ENCODE measurements at regions not wholly inside any gene's neighbourhood (a gene's known extent, or its start where the extent isn't known, plus 50 kb on each side); places are given as distances from the start of the nearest gene placed in this dataset.

DNA sequence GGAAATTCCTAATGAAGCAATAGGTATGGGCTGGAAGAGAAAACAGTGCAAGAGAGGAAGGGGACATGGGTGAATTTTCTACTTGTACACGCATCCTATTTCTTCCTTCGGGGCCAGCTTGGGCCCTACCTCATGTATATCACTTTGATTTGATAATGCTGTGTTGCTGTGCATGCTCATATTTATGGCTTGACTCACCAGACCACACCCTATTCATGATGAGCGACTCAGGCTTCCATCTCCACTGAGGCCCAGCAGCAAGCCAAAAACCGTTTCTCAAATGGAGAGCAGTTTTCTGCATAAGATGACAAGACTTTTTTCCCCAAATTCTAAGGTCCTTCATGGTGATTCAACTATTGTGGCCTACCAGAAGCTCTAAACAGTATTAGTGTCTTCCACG is 2039.1 kb upstream of the CDH9 start:
- DNase-seq (ENCODE audit: low read depth), result peak; percentile 31
- no peak overlapping the region for H3K4me3 ChIP-seq (ENCODE audit: low read length)
- TF ChIP-seq, protein P1, sequence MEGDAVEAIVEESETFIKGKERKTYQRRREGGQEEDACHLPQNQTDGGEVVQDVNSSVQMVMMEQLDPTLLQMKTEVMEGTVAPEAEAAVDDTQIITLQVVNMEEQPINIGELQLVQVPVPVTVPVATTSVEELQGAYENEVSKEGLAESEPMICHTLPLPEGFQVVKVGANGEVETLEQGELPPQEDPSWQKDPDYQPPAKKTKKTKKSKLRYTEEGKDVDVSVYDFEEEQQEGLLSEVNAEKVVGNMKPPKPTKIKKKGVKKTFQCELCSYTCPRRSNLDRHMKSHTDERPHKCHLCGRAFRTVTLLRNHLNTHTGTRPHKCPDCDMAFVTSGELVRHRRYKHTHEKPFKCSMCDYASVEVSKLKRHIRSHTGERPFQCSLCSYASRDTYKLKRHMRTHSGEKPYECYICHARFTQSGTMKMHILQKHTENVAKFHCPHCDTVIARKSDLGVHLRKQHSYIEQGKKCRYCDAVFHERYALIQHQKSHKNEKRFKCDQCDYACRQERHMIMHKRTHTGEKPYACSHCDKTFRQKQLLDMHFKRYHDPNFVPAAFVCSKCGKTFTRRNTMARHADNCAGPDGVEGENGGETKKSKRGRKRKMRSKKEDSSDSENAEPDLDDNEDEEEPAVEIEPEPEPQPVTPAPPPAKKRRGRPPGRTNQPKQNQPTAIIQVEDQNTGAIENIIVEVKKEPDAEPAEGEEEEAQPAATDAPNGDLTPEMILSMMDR (IDR thresholded peaks at IDR 0.05; ENCODE audit: insufficient read depth, low read depth, low read length, missing control alignments), result no peak

DNA sequence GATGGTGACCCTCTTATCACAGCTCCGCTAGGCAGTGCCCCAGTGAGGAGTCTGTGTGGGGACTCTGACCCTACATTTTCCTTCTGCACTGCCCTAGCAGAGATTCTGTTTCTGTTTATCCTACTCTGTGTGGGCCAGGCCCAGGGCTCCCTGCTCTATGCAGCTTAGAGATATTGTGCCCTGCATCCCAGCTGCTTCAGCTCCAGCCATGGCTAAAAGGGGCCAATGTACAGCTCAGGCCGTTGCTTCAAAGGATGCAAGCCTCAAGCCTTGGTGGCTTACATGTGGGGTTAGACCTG is 2030.7 kb upstream of the CDH9 start:
- H3K4me3 ChIP-seq (ENCODE audit: low read length), result no peak overlapping the region
- TF ChIP-seq, protein P1 (IDR thresholded peaks at IDR 0.05; ENCODE audit: insufficient read depth, low read depth, low read length, missing control alignments), result no peak
- DNase-seq (ENCODE audit: low read depth), result no peak

DNA sequence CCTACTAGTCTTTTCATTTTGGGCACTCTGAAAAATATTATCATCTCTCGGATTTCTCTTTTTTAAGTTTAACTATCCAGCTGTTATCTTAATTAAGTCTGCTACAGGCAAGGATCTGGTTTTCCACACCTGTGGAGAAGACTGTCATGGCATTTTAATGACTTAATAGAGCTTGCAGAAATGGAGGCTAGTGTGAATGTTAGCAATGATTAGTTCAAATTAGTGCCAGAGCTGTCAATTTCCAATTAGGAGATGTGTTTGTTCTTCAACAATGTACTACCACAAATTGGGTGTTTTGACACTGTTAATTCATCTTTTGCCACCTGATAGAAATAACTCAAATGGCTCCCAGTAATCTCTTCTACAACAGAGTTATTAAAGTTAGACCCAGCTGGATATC is 2023.0 kb upstream of the CDH9 start:
- TF ChIP-seq, protein P1 (IDR thresholded peaks at IDR 0.05; ENCODE audit: insufficient read depth, low read depth, low read length, missing control alignments), result no peak
- DNase-seq (ENCODE audit: low read depth), result no peak
- H3K4me3 ChIP-seq (ENCODE audit: low read length), result no peak overlapping the region

DNA sequence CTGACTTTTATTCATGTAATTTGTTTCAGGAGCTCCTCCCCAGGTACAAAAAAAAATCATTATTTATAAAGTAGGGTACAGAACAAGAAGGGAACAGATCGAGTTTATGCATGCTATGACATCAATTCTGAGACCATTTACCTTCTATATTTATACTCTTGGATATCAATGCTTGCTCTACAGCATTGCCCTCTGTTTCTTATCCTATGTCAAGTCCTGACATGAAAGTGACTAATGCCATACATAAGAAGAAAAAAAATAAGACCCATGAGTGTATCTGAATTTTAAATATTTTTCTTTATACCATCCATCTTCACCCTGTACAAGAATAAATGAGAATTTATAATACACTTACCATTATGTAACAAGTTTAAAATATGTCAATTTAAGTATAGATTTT is 2016.3 kb upstream of the CDH9 start:
- TF ChIP-seq, protein P1 (IDR thresholded peaks at IDR 0.05; ENCODE audit: insufficient read depth, low read depth, low read length, missing control alignments), result no peak
- DNase-seq (ENCODE audit: low read depth), result peak; percentile 49
- no peak overlapping the region for H3K4me3 ChIP-seq (ENCODE audit: low read length)

DNA sequence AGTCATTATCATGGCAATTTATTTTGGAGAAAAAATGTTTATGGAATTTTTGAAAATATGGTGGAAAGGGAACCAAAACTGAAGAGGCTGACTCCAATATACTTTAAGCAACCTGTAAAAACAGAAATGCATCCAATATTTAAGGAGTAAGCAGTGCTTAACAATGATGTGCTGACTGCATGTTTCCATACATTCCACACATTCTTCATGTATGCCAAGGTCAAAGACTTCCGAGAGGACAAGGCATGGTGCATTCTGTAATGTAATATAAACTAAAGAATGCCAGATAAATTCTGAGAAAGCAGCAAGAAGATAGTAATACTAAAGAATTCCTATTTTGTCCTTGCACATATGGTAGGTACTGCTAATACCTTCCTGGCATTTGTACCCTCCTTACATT is 2015.9 kb upstream of the CDH9 start:
- TF ChIP-seq, protein P1 (IDR thresholded peaks at IDR 0.05; ENCODE audit: insufficient read depth, low read depth, low read length, missing control alignments), result no peak
- DNase-seq (ENCODE audit: low read depth), result no peak
- H3K4me3 ChIP-seq (ENCODE audit: low read length), result no peak overlapping the region

DNA sequence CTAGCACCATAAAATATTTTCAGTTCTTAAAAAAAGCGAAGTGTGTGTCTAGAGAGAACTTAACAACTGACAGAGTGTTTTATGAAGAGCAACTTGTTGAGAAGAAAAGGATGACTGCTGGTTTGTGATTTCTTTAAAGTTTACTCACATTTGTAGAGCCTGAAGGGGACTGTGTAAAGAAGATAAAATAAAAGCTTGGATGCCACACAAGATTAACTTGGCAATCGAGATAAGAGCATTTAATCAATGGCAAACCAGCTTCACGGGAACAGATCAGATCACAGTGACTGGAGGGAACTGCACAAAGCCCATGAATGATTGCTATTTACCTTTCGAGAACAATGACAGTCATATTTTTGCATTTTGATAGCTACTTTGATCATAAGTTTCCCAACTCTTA is 2013.1 kb upstream of the CDH9 start:
- no peak overlapping the region for H3K4me3 ChIP-seq (ENCODE audit: low read length)
- TF ChIP-seq, protein P1 (IDR thresholded peaks at IDR 0.05; ENCODE audit: insufficient read depth, low read depth, low read length, missing control alignments), result no peak
- no peak for DNase-seq (ENCODE audit: low read depth)

DNA sequence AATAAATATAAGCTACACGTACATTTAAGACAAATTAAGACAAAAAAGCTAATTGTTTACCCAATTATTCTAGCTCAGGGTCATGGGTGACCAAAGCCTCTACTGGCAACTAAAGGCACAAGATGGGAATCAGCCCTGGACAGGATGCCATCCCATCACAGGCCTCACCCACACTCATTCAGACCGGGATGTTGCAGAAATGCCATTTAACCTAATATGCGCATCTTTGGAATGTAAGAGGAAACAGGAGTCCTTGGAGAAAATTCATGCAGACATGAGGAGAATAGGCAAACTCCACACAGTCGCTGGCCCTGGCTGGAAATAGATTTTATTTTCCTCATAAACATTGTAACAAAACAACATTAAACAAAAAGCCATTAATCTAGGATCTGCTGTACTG is 2003.8 kb upstream of the CDH9 start:
- no peak for DNase-seq (ENCODE audit: low read depth)
- TF ChIP-seq, protein P1 (IDR thresholded peaks at IDR 0.05; ENCODE audit: insufficient read depth, low read depth, low read length, missing control alignments), result no peak
- H3K4me3 ChIP-seq (ENCODE audit: low read length), result no peak overlapping the region

Measured in epithelial cell of esophagus (primary cell).